Upper lobe of left lung (tissue), 4 donors: ENCODE measurements at regions not wholly inside any gene's neighbourhood (a gene's known extent, or its start where the extent isn't known, plus 50 kb on each side); places are given as distances from the start of the nearest gene placed in this dataset.

Source experiments
- EP300 ChIP-seq, 4 donors: sonication (generic); formaldehyde crosslinking; IDR thresholded peaks; one replicate each; pipeline ENCODE4 v1.5.1; 2017; ENCODE audit warnings: antibody characterized with exemption in 4 of 4, control low read depth in 2 of 4
- POLR2A ChIP-seq, 4 donors: fragments of 450-650 bp; IDR thresholded peaks; one replicate each; pipeline ENCODE4 v1.5.1; 2016 to 2017; ENCODE audit warnings: antibody characterized with exemption in 4 of 4, mild to moderate bottlenecking in 2 of 4
- POLR2AphosphoS5 ChIP-seq, 2 donors: sonication (generic); formaldehyde crosslinking; IDR thresholded peaks; one replicate each; pipeline ENCODE4 v1.5.1; 2017; ENCODE audit warnings: antibody characterized with exemption in 2 of 2
- TF ChIP-seq, protein P1 (sequence below), 6 experiments: fragments of 450-650 bp in 4 of 6; fragments of 200-600 bp in 2 of 6; sonication (generic) in 2 of 6; IDR thresholded peaks; one replicate each; pipeline ENCODE4 v1.5.1; 2016 to 2019; ENCODE audit warnings: antibody characterized with exemption in 6 of 6

- TF ChIP-seq, protein P1, sequence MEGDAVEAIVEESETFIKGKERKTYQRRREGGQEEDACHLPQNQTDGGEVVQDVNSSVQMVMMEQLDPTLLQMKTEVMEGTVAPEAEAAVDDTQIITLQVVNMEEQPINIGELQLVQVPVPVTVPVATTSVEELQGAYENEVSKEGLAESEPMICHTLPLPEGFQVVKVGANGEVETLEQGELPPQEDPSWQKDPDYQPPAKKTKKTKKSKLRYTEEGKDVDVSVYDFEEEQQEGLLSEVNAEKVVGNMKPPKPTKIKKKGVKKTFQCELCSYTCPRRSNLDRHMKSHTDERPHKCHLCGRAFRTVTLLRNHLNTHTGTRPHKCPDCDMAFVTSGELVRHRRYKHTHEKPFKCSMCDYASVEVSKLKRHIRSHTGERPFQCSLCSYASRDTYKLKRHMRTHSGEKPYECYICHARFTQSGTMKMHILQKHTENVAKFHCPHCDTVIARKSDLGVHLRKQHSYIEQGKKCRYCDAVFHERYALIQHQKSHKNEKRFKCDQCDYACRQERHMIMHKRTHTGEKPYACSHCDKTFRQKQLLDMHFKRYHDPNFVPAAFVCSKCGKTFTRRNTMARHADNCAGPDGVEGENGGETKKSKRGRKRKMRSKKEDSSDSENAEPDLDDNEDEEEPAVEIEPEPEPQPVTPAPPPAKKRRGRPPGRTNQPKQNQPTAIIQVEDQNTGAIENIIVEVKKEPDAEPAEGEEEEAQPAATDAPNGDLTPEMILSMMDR (IDR thresholded peaks at IDR 0.05) = no peak
- no peak for TF ChIP-seq POLR2A (IDR thresholded peaks at IDR 0.05)
- TF ChIP-seq EP300 (IDR thresholded peaks at IDR 0.05) = no peak
- no peak for TF ChIP-seq POLR2AphosphoS5 (IDR thresholded peaks at IDR 0.05)
Measured at GRCh38 chr2:70357684-70358071, 55.8 kb upstream of the FAM136A start.
